ENCODE measurements at regions not wholly inside any gene's neighbourhood (a gene's known extent, or its start where the extent isn't known, plus 50 kb on each side); places are given as distances from the start of the nearest gene placed in this dataset.

DNA sequence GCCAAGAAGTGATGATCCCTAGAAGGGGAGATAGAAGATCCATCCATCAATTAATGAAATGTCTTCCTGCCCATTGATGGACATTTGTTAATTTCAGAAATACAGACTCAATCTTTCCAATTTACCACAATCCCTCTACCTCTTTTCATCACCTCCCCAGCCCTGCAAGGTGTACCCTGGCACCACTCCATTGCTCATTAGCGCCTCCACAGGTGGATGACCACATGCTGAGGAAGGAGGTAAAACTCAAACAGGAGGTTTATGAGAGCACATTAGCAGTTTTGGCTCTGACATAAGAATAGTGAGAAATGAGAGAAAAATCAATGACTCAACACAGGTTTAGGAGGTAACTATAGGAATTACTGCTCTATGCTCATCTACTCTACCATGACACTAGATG lies 208.0 kb downstream of the C1D start:
- TF ChIP-seq, protein P1, sequence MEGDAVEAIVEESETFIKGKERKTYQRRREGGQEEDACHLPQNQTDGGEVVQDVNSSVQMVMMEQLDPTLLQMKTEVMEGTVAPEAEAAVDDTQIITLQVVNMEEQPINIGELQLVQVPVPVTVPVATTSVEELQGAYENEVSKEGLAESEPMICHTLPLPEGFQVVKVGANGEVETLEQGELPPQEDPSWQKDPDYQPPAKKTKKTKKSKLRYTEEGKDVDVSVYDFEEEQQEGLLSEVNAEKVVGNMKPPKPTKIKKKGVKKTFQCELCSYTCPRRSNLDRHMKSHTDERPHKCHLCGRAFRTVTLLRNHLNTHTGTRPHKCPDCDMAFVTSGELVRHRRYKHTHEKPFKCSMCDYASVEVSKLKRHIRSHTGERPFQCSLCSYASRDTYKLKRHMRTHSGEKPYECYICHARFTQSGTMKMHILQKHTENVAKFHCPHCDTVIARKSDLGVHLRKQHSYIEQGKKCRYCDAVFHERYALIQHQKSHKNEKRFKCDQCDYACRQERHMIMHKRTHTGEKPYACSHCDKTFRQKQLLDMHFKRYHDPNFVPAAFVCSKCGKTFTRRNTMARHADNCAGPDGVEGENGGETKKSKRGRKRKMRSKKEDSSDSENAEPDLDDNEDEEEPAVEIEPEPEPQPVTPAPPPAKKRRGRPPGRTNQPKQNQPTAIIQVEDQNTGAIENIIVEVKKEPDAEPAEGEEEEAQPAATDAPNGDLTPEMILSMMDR (conservative IDR thresholded peaks at IDR 0.05; ENCODE audit: low read depth in 2 of 2) = peak; percentile 65 to 67
- TF ChIP-seq EZH2phosphoT487 (IDR thresholded peaks at IDR 0.05; ENCODE audit: unreplicated experiment) (no peak), EZH2 (IDR thresholded peaks at IDR 0.05; ENCODE audit: low read depth, unreplicated experiment) (no peak)
- TF ChIP-seq, protein P2, sequence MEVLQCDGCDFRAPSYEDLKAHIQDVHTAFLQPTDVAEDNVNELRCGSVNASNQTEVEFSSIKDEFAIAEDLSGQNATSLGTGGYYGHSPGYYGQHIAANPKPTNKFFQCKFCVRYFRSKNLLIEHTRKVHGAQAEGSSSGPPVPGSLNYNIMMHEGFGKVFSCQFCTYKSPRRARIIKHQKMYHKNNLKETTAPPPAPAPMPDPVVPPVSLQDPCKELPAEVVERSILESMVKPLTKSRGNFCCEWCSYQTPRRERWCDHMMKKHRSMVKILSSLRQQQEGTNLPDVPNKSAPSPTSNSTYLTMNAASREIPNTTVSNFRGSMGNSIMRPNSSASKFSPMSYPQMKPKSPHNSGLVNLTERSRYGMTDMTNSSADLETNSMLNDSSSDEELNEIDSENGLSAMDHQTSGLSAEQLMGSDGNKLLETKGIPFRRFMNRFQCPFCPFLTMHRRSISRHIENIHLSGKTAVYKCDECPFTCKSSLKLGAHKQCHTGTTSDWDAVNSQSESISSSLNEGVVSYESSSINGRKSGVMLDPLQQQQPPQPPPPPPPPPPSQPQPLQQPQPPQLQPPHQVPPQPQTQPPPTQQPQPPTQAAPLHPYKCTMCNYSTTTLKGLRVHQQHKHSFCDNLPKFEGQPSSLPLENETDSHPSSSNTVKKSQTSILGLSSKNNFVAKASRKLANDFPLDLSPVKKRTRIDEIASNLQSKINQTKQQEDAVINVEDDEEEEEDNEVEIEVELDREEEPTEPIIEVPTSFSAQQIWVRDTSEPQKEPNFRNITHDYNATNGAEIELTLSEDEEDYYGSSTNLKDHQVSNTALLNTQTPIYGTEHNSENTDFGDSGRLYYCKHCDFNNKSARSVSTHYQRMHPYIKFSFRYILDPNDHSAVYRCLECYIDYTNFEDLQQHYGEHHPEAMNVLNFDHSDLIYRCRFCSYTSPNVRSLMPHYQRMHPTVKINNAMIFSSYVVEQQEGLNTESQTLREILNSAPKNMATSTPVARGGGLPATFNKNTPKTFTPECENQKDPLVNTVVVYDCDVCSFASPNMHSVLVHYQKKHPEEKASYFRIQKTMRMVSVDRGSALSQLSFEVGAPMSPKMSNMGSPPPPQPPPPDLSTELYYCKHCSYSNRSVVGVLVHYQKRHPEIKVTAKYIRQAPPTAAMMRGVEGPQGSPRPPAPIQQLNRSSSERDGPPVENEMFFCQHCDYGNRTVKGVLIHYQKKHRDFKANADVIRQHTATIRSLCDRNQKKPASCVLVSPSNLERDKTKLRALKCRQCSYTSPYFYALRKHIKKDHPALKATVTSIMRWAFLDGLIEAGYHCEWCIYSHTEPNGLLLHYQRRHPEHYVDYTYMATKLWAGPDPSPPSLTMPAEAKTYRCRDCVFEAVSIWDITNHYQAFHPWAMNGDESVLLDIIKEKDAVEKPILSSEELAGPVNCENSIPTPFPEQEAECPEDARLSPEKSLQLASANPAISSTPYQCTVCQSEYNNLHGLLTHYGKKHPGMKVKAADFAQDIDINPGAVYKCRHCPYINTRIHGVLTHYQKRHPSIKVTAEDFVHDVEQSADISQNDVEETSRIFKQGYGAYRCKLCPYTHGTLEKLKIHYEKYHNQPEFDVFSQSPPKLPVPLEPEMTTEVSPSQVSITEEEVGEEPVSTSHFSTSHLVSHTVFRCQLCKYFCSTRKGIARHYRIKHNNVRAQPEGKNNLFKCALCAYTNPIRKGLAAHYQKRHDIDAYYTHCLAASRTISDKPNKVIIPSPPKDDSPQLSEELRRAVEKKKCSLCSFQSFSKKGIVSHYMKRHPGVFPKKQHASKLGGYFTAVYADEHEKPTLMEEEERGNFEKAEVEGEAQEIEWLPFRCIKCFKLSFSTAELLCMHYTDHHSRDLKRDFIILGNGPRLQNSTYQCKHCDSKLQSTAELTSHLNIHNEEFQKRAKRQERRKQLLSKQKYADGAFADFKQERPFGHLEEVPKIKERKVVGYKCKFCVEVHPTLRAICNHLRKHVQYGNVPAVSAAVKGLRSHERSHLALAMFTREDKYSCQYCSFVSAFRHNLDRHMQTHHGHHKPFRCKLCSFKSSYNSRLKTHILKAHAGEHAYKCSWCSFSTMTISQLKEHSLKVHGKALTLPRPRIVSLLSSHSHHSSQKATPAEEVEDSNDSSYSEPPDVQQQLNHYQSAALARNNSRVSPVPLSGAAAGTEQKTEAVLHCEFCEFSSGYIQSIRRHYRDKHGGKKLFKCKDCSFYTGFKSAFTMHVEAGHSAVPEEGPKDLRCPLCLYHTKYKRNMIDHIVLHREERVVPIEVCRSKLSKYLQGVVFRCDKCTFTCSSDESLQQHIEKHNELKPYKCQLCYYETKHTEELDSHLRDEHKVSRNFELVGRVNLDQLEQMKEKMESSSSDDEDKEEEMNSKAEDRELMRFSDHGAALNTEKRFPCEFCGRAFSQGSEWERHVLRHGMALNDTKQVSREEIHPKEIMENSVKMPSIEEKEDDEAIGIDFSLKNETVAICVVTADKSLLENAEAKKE (CRISPR knock-in tag; IDR thresholded peaks at IDR 0.05) = no peak
